CD4-positive, alpha-beta T cell treated with Interleukin-10 for 1 hour (primary cell): ENCODE measurements at regions not wholly inside any gene's neighbourhood (a gene's known extent, or its start where the extent isn't known, plus 50 kb on each side); places are given as distances from the start of the nearest gene placed in this dataset.
"Not testable (repeated sequence)": the region's sequence is repeated elsewhere in the genome, so short reads cannot be mapped to it uniquely, and the experiment has no call there.

Experiments
- DNase-seq: peaks from one replicate; pipeline ENCODE4 v3.0.0-alpha.2; 2020

DNA sequence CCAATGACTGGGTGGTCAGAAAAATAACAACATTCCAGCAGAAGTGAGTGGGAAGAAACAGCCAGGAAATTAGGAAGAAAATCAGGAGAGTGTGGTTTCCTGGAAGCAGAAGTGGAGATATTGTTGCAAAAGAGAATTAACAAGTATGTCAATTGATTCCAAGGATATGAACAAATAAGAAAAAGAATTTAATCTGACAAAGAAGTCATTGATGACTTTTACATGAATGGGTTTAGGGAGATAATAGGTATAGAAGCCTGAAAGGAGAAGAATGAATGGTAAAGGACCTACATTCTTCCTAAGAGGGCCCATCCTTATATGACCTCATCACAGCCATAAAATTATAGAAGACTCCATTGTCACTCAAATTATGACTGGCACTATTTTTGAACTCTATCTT, 1440.1 kb downstream of the OTOL1 start:
- no peak for DNase-seq

DNA sequence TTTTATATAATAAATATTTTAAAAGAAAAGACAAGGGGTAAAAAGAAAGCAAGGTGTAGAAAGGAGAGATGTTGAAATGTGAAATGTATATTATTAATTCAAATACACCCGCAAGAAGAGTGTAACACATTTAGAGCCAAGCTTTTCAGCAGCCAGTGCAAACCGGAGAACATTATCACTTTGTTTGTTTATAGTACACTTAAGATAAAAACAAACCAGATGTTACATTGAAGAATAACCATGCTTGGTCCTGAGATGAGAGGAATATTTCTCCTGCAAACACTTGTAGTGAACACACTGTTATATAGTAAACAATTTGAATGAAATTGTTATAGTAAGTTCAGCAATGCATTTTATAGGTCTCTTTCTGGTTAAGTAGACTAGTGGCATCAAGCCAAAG, 1441.5 kb downstream of the OTOL1 start:
- no peak for DNase-seq

DNA sequence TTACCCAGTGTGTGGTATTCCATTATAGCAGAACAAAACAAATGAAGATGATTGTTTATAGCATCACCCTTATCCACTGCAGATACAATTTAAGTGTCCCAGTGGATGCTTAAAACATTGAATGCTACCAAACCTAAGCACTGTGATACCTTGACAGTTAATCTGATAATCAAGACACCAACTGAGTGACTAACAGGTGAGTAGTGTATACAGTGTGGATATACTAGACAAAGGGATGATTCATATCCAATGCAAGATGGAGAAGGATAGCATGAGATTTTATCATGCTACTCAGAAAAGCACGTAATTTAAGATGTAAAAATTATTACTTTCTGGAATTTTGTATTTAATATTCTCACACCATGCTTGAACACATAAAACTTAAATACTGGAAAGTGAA, 1449.0 kb downstream of the OTOL1 start:
- DNase-seq = no peak

DNA sequence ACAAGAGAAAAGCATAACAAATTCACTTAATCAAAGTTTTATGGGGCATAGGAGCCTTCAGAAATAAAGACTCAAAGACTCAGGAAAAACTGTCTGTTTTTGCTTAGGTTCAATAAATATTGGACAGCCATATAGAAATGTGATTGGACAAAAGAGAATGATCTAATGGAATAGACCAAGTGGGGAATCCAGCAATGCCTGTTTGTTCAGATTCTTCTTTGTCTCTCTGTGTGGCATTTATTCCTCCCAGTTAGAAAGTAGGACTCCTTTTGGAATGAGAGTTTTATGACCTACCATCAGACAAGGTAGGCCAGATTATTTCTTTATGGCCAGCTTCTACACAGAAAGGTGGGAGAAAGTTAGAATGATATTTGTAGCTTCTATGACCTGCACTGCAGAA, 1460.1 kb downstream of the OTOL1 start:
- DNase-seq = no peak

DNA sequence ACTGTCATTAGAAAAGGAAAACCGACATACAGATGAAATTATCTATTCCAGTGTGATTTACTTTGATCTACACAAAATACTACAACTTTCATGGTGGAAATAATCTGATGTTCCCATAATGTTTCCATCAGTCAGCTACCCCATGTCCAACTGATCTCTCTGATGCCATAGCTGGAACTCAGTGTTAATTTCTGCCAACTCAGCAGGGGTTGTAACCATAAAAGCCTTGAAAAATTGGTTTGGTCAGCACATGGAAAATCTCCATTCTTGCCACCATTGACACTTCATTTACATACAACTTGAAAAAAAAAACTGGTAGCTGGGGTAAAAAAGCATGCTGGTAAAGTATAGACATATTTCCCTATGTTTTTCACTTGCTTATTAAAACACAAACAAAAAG, 1463.7 kb downstream of the OTOL1 start:
- no peak for DNase-seq

DNA sequence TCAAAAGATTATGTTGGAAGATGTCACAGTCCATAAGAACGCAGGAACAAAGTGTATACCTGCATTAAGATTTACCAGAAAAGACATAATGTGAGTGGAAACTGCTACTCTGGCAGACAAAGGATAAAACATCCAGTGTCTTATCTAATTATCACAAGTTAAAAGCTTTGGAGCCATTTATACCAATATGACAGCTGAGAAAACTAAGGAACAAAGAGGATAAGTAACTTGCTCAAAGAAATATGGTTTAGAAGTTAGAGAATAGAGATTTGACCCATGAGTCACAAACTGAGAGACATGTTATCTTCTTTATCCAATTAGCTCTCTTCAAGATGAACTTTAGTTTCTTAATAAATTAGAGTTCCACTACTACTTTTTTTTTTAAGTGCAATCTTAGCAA, 1473.7 kb downstream of the OTOL1 start:
- no peak for DNase-seq

DNA sequence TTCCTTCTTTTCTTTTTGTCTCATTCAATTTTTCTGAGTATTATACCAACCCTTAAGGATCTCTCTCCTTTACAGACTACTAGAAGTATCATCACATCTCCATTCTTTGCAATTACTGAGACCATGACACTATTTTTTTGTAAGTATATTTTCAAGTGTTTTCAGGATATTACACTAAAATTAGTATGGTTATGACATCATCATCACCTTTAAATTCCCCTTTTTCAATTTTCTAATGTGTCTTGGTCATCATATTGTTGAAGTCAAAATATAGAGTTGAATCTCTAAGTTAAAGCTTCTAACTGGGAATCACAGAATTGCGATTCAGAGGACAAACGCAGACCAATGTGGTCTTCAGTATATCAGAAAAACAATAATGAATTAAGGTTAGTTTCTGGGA, 1475.1 kb downstream of the OTOL1 start:
- no peak for DNase-seq

DNA sequence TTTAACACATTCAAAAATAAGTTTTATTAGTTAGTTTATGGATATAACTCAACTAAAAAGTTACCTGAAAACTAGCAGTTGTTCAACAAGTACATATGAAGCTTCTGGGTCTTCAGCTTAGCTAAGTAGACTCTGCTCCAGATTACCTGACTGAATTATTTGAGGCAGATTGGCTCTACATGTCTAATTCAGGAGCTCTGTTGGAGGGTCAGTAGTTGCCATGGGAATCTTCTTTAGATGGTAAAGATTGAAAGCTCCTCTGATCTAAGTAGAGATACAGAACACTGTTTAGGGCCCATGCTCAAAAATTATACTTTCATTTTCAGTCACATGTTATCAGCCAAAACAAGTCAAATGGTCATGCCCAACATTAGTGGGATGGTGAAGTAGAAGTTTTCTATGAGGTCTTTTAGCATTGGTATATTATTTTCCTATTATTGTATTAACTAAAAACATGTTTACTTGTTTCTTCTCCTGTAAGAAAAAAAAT, 1476.9 kb downstream of the OTOL1 start:
- DNase-seq = no peak

DNA sequence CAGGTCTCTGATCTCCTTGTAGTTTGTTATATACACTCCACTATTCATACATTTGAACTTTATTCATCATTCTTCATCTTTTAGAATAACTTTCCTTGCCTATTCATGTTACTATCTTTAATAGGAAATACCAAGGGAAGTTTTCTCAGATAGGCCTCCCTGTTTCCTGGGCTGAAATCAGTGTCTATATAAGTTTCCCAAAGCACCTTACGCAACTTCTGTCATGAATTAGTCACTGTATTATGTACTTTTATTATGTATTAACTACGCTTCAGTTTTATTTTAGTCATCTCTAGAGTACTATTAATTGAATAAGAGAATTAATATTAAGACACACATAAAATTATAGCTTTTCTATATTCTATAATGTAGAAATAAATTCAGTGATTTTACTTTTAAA, 1481.5 kb downstream of the OTOL1 start:
- DNase-seq = no peak

DNA sequence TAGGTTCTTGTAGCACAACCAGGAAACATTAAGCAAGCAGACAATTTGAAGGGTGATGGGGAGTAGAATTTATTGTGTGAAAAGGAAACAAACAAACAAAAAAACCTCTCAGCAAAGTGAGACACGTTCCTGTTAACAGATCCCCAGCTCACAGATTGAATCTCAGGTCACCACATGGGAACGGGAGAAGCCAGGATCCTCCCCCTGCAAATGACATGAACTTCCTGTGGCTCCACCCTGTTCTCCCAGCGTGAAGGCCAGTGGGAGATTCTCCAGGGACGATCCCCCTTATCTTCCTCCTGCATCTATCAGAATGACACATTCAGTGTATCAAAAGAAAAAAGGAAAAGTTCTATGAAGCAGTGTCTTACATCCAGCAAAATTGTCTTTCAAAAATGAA, 1488.1 kb downstream of the OTOL1 start:
- no peak for DNase-seq

DNA sequence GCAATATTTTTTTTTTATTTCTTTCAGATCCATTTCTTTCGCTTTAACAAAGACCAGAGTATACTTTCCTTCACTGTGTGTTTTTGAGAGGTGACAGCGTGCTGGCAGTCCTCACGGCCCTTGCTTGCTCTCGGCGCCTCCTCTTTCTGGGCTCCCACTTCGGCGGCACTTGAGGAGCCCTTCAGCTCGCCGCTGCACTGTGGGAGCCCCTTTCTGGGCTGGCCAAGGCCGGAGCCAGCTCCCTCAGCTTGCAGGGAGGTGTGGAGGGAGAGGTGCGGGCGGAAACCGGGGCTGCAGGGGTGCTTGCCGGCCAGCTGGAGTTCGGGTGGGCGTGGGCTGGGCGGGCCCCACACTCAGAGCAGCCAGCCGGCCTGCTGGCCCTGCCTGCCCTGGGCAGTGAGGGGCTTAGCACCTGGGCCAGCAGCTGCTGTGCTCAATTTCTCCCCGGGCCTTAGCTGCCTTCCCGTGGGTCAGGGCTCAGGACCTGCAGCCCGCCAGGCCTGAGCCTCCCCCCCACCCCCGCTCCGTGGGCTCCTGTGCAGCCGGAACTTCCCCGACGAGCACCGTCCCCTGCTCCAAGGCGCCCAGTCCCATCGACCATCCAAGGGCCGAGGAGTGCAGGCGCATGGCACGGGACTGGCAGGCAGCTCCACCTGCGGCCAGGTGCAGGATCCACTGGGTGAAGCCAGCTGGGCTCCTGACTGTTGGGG, 1490.6 kb downstream of the OTOL1 start:
- DNase-seq = not testable (repeated sequence)

DNA sequence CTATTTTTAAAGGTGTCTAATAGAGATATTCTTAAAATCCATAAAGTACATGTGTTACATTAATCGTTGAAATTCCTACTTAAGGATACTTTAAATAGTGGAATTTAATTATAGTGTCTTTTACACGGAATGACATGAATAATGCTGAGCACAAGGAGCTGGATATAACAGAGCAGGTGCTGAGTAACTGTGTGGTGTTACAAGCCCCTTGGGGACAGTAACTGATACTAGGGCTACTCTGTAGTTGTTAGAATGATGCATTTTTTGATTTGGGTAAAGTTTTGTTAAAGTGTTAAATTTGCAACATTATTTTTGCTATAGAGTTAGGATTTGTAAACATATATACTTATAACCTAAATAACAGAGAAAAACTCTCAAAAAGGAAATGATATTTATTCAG, 1496.1 kb downstream of the OTOL1 start:
- no peak for DNase-seq

DNA sequence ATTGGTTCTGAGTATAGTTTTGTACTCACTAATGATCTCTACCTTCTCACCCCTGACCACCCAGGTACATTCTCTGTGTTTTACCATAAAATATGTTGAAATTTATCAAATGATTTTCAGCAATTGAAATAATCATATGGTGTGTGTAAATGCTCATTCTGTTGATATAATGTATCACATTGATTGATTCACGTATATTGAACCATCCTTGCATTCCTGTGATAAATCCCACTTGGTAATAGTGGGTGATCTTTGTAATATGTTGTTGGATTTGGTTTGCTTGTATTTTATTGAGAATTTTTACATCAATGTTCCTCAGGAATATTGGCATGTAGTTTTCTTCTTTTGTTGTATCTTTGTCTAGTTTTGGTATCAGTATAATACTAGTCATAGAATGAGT, 1497.6 kb downstream of the OTOL1 start:
- DNase-seq = no peak

DNA sequence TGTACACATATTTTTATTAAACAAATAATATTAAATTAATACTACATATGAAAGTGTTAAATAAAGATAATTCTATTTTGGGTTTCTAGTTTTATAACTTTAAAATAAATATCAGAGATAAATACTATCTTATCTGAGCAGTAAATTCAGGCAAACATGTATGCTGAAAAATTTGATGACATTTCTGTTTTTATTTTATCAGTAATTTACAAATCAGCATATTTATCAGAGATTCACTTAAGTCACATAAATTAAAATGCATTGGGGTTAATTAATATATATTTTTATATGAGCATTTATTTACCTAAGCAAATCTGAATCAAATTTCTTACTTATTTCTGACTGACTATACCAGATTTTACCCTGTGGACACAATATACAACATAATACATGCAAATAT, 1499.8 kb downstream of the OTOL1 start:
- DNase-seq = no peak

DNA sequence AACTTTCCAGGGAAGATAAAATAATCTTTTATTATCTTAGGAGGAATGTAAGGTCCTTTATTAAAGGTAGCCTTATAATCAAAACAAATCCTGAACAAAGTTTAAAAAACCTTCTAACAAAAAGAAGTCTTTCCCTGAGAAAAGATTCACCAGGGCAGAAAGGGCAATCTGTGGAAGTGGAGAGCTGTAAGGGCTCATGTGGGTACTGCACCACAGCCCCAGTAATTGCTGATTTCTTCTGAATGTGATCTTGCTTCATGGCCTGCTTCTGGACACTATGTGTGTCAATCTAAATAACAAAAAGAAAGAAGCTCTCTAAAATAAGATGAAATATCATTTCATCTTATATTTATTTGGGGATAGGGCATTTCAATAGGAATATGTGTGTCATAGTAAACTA, 1501.6 kb downstream of the OTOL1 start:
- DNase-seq = no peak

DNA sequence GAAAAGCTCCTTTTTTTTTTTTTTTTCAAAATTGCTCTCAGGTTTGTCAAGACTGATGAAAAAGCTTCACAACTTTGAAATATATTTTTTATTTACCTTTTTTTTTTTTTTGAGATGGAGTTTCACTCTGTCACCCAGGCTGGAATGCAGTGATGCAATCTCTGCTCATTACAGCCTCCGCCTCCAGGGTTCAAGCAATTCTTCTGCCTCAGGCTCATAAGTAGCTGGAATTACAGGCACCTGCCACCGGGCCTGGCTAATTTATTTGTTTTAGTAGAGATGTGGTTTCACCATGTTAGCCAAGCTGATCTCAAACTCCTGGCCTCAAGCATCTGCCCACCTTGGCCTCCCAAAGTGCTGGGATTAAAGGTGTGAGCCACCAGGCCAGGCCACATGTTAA, 1515.0 kb downstream of the OTOL1 start:
- DNase-seq = no peak

DNA sequence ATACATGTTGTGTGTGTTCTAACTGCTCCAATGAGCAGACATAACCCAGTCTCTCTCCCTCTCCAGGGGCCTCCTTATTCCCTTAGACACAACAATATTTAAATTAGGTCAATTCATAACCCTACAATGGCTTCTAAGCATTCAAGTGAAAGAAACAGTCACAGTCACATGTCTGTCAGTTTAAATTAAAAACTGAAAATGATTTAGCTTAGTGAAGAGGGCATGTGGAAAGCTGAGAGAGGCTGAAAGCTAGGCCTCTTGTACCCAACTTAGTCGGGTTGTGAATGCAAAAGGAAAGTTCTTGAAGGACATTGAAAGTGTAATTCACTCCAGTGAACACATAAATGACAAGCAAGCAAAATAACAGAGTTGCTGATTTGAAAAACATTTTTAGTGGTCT, 1519.6 kb downstream of the OTOL1 start:
- no peak for DNase-seq

DNA sequence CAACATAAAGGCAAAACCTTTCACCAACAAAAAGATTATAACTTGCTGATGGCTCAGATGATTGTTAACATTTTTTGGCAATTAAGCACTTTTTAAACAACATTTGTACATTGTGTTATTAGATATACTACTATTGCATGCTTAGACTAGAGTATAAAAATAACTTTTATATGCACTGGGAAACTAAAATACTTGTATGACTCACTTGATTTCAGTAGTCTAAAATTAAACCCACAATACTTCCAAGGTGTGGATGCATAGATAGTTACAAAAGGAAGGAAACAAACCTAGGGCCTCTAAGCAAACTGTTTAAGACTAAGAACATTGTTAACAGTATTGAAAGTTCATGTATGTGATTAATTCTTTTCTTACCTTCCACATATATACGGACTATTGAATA, 1521.5 kb downstream of the OTOL1 start:
- DNase-seq = no peak

DNA sequence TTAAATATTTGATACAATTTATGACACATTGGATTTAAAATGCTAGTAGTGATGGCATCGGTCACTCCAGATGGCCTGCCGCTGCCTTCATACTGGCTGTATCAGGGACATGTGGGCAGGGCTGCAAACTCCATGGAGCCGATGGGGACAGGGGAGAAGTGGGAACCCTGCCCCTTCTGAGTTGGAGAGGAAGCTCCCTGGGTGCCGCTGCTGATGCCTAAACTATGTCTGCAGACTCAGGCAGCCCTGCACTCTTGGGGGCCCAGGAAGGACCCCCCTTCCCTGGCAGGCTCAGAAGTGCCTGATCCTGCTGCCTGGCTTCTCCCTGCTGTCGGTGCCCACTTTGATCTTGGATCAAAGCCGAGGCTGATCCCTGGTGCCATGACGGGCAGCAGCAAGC, 1522.1 kb downstream of the OTOL1 start:
- no peak for DNase-seq

DNA sequence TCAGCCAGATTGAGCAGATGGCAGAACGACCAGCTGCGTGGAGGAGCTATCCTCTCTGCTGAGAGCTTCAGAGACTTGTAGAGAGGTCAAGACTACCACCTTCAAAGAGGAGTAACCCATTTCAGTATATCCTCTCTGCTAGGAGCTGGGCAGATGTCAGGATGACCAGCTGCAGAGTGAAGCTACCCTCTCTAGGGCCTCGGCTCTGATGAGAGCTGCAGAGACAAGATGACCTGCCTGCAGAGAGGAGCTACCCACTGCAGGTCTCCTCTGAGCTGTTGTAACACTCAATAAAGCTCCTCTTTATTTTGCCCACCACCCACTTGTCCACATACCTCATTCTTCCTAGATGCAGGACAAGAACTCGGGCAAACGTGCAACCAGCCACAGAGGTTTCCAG, 1522.7 kb downstream of the OTOL1 start:
- no peak for DNase-seq

DNA sequence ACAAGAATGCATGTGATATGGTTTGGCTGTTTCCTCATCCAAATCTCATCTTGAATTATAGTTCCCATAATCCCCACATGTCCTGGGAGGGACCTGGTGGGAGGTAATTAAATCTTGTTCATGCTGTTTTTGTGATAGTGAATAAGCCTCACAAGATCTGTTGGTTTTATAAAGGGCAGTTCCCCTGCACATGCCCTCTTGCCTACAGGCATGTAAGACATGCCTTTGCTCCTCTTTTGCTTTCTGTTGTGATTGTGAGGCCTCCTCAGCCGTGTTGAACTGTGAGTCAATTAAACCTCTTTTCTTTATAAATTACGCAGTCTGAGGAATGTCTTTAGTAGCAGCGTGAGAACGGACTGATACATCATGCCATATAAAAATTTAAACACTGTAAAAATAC, 1537.0 kb downstream of the OTOL1 start:
- DNase-seq = no peak

DNA sequence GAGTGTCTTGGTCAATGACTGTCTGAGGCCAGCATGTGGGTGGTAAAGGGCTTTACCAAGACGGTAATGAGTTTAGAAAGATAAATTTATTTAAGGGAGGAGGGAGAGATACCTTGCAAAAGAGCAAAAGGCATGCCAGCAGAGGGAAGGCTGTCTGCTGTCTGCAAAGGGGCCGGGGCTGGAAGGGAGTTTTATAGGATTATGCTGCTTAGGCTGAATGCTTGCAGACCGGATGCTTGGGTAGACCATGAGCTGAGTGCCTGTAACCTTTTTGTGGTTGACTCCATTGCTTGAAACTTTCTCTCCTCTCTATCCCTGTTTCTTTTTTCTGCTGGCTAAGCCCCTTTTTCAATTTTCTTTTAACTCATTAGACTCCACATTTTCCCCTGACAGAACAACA, 1543.0 kb downstream of the OTOL1 start:
- no peak for DNase-seq

DNA sequence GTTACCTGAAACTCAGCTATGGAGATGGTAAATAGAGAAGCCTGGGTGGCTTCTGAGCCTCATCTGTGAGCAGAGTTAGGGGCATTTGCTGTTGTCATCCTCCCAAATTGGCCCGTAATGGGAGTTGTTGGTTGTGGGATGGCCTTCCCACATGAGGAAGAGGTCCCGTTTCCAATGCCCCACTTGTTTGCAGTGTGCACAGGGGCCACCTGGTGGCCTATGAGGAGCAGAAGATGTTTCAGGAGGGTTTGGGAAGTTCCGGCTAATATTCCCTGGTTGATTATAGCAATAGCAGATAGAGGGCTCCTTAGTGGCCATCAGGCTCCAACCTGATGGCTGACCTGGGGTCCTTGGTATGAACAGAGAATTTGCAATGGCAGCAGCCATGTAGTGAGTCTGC, 1546.5 kb downstream of the OTOL1 start:
- no peak for DNase-seq

DNA sequence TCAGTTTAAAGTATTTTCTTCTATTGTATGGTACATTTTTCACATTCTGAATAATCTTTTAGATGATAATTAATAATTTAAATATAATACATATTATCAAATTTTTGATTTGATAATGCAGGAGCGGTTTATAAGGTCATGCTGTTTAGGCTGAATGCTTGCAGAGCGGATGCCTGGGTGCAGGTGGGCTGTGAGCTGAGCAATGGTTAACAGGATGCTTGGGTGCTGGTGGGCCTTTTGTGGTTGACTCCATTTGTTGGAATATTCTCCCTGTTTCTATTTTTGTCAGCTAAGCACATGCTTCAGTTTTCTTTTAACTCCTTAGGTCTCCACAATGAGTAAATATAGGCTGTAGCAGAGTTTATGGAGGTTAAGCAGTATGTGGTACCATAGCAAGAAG, 1549.3 kb downstream of the OTOL1 start:
- no peak for DNase-seq

DNA sequence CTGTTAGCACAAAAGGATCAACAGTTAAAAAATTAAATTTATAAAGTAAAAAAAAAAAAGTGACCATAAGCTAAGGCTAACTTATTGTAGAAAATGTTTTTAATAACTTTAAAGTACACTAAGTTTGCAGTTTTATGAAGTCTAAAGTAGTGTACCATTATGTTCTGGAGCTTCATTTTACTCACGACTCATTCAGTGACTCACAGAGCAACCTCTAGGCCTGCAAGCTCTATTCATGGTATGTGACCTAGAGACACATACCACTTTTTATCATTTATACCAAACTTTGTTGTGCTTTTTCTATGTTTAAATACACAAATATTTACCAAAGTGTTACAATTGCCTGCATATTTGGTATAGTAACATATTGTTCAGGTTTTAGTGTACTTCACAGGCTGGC, 1552.3 kb downstream of the OTOL1 start:
- DNase-seq = no peak
